Activated CD8-positive, alpha-beta T cell treated with anti-CD3 and anti-CD28 coated beads for 36 hours (primary cell): ENCODE measurements at regions not wholly inside any gene's neighbourhood (a gene's known extent, or its start where the extent isn't known, plus 50 kb on each side); places are given as distances from the start of the nearest gene placed in this dataset.

Experiments used
- ATAC-seq: fragments of 200-7000 bp; cut with Tn5 transposase; one replicate; pipeline ENCODE4 v1.10.0; 2021; ENCODE audit warnings: mild to moderate bottlenecking, moderate library complexity
- CTCF ChIA-PET: fragments of 350-600 bp; sonication (Branson Sonifier 250); formaldehyde crosslinking; loops from one replicate; lab custom pipeline; 2021; ENCODE audit warnings: antibody characterized with exemption; lab: Charles Lee
- POLR2A ChIA-PET: fragments of 350-600 bp; sonication (Branson Sonifier 250); formaldehyde crosslinking; loops from one replicate; lab custom pipeline; 2021; ENCODE audit warnings: antibody characterized with exemption; lab: Charles Lee
- DNase-seq: peaks from one replicate; pipeline ENCODE4 v3.0.0-alpha.2; 2020
- H3K27ac Mint-ChIP-seq: one replicate; pipeline ENCODE4 v1.8.0; 2021; ENCODE audit warnings: mild to moderate bottlenecking, mixed read lengths
- H3K27me3 Mint-ChIP-seq: one replicate; pipeline ENCODE4 v1.8.0; 2021; ENCODE audit warnings: mixed read lengths
- H3K36me3 Mint-ChIP-seq: one replicate; pipeline ENCODE4 v1.8.0; 2021; ENCODE audit warnings: low read depth, mixed read lengths
- H3K4me1 Mint-ChIP-seq: one replicate; pipeline ENCODE4 v1.8.0; 2021; ENCODE audit warnings: low read depth, mixed read lengths
- H3K4me3 Mint-ChIP-seq: one replicate; pipeline ENCODE4 v1.8.0; 2021; ENCODE audit warnings: mild to moderate bottlenecking, moderate library complexity, mixed read lengths
- H3K9me3 Mint-ChIP-seq: one replicate; pipeline ENCODE4 v1.8.0; 2021; ENCODE audit warnings: mixed read lengths
- intact Hi-C: fragments of 100-400 bp; cut with micrococcal nuclease; formaldehyde crosslinking; loops from one replicate; pipeline ENCODE4 v1.10.0; 2022
- TF ChIP-seq, protein P1 (sequence below): fragments of 200-600 bp; IDR thresholded peaks from one replicate; pipeline ENCODE4 v1.8.0; 2022; ENCODE audit warnings: antibody characterized with exemption, mild to moderate bottlenecking

- Mint-ChIP-seq H3K36me3 (no peaks in the 10 kb centered on the region), H3K9me3 (no peaks in the 10 kb centered on the region), H3K27me3 (peaks cover 2% of the 10 kb centered on the region), H3K4me1 (peaks cover 8% of the 10 kb centered on the region), H3K4me3 (no peak overlapping the region), H3K27ac (no peak overlapping the region)
- ChIA-PET POLR2A (no interaction called here), CTCF (no interaction called here)
- DNase-seq (no peak), ATAC-seq (no peak)
- intact Hi-C loops: no loop called here
- TF ChIP-seq, protein P1, sequence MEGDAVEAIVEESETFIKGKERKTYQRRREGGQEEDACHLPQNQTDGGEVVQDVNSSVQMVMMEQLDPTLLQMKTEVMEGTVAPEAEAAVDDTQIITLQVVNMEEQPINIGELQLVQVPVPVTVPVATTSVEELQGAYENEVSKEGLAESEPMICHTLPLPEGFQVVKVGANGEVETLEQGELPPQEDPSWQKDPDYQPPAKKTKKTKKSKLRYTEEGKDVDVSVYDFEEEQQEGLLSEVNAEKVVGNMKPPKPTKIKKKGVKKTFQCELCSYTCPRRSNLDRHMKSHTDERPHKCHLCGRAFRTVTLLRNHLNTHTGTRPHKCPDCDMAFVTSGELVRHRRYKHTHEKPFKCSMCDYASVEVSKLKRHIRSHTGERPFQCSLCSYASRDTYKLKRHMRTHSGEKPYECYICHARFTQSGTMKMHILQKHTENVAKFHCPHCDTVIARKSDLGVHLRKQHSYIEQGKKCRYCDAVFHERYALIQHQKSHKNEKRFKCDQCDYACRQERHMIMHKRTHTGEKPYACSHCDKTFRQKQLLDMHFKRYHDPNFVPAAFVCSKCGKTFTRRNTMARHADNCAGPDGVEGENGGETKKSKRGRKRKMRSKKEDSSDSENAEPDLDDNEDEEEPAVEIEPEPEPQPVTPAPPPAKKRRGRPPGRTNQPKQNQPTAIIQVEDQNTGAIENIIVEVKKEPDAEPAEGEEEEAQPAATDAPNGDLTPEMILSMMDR: no peak
Measured at GRCh38 chr7:23964715-23965114, 254.7 kb downstream of the STK31 start.

DNA sequence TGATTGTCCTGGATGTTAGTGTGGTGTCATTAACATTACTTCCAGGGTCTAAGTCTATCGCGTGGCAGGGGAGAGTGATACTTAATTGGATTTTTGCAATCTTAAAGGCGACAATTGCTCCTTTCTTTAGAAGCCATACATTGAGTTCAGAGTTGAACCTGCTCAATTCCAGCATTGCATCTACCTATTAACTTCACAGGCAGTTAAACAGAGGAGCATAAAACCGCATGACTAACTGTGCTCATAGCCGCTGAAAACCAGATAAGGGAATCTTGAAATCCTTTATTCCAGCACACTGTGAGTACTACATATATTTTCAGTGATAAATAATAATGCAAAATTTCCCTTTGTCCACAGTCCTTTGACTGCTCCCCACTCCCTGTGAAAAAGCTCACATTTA lies 255.3 kb downstream of the STK31 start:
- CTCF ChIA-PET: no interaction called here

DNA sequence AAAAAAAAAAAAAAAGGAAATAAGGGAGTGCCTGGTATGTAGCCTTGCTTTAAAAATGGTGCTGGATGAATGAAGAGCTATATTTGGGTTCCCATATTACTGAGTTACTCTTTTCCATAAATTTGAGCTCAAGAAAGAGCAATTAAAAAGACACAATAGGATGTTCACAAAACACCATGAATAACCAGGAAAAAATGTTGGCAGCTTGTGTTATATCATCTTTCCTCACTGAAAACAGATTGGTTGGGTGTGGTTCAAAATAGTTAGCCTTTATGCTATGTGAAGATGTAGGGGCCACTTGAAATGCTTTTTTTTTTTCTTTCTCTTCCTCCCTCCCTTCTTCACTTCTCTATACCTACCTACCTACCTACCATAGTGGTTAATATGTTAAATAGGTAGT lies 256.9 kb downstream of the STK31 start:
- Mint-ChIP-seq H3K36me3 (no peaks in the 10 kb centered on the region), H3K27ac (no peak overlapping the region), H3K4me3 (no peak overlapping the region), H3K9me3 (no peaks in the 10 kb centered on the region), H3K27me3 (peaks cover 2% of the 10 kb centered on the region), H3K4me1 (peaks cover 8% of the 10 kb centered on the region)
- TF ChIP-seq, protein P1: no peak
- DNase-seq (no peak), ATAC-seq (no peak)
- intact Hi-C loops: no loop called here
- ChIA-PET CTCF (no interaction called here), POLR2A (no interaction called here)

More for the DNA sequence above, 255.3 kb downstream of the STK31 start:
- intact Hi-C loops: no loop called here
- H3K4me1 Mint-ChIP-seq: peaks cover 8% of the 10 kb centered on the region
- H3K36me3 Mint-ChIP-seq: no peaks in the 10 kb centered on the region
- ATAC-seq (no peak), DNase-seq (no peak)
- H3K9me3 Mint-ChIP-seq: no peaks in the 10 kb centered on the region
- no peak overlapping the region for H3K27ac Mint-ChIP-seq
- TF ChIP-seq, protein P1: no peak
- H3K27me3 Mint-ChIP-seq: peaks cover 2% of the 10 kb centered on the region
- POLR2A ChIA-PET: no interaction called here
- no peak overlapping the region for H3K4me3 Mint-ChIP-seq

GRCh38 chr7:23967949-23968599 lies 258.1 kb downstream of the STK31 start:
- Mint-ChIP-seq H3K4me1 (peaks cover 8% of the 10 kb centered on the region), H3K4me3 (no peak overlapping the region), H3K27me3 (peaks cover 2% of the 10 kb centered on the region), H3K27ac (no peak overlapping the region), H3K36me3 (no peaks in the 10 kb centered on the region), H3K9me3 (no peaks in the 10 kb centered on the region)
- TF ChIP-seq, protein P1: no peak
- peak; percentile 62 for ATAC-seq
- POLR2A ChIA-PET: interaction anchor here (0.5 kb wide), 1 partner anchor 305 kb away, joined by 3 read pairs; no protein-coding TSS in a partner anchor
- intact Hi-C loops: no loop called here
- DNase-seq: peak; percentile 21
- CTCF ChIA-PET: no interaction called here

GRCh38 chr7:23968791-23969190 lies 258.8 kb downstream of the STK31 start:
- Mint-ChIP-seq H3K4me1 (peaks cover 8% of the 10 kb centered on the region), H3K9me3 (no peaks in the 10 kb centered on the region), H3K36me3 (no peaks in the 10 kb centered on the region), H3K27me3 (peaks cover 2% of the 10 kb centered on the region), H3K4me3 (no peak overlapping the region), H3K27ac (no peak overlapping the region)
- ChIA-PET POLR2A (no interaction called here), CTCF (no interaction called here)
- TF ChIP-seq, protein P1: no peak
- no peak for ATAC-seq
- no peak for DNase-seq
- intact Hi-C loops: no loop called here
